GM19023 (cell line): ENCODE measurements at regions not wholly inside any gene's neighbourhood (a gene's known extent, or its start where the extent isn't known, plus 50 kb on each side); places are given as distances from the start of the nearest gene placed in this dataset.
"Not testable (repeated sequence)": the region's sequence is repeated elsewhere in the genome, so short reads cannot be mapped to it uniquely, and the experiment has no call there.

Source experiments
- ATAC-seq: cut with Tn5 transposase; IDR thresholded peaks from one replicate; pipeline ENCODE4 v1.9.1; 2021; ENCODE audit warnings: mild to moderate bottlenecking, moderate library complexity; ENCODE audit not compliant: unreplicated experiment

- ATAC-seq, result no peak
Measured at GRCh38 chr4:27119239-27119638, 258.6 kb downstream of the STIM2 start.

GRCh38 chr4:27121830-27122229, 261.2 kb downstream of the STIM2 start:
- no peak for ATAC-seq

GRCh38 chr4:27123123-27123768, 262.6 kb downstream of the STIM2 start:
- no peak for ATAC-seq

- no peak for ATAC-seq
Measured at GRCh38 chr4:27123769-27124124, 263.1 kb downstream of the STIM2 start.

- ATAC-seq, result not testable (repeated sequence)
Measured at GRCh38 chr4:27126895-27127294, 266.3 kb downstream of the STIM2 start.

GRCh38 chr4:27128443-27128842, 267.8 kb downstream of the STIM2 start:
- ATAC-seq, result no peak

- ATAC-seq, result no peak
Measured at GRCh38 chr4:27129871-27130366, 269.3 kb downstream of the STIM2 start.

- ATAC-seq, result no peak
Measured at GRCh38 chr4:27132497-27132896, 271.9 kb downstream of the STIM2 start.

- no peak for ATAC-seq
Measured at GRCh38 chr4:27140486-27140885, 279.8 kb downstream of the STIM2 start.

- ATAC-seq, result no peak
Measured at GRCh38 chr4:27141530-27141929, 280.9 kb downstream of the STIM2 start.

GRCh38 chr4:27142841-27143240, 282.2 kb downstream of the STIM2 start:
- ATAC-seq, result no peak

GRCh38 chr4:27145597-27145996, 285.0 kb downstream of the STIM2 start:
- ATAC-seq, result no peak

- no peak for ATAC-seq
Measured at GRCh38 chr4:27148211-27148895, 287.7 kb downstream of the STIM2 start.

- no peak for ATAC-seq
Measured at GRCh38 chr4:27149541-27150212, 289.0 kb downstream of the STIM2 start.

- no peak for ATAC-seq
Measured at GRCh38 chr4:27152703-27153102, 292.1 kb downstream of the STIM2 start.

GRCh38 chr4:27154706-27155105, 294.1 kb downstream of the STIM2 start:
- ATAC-seq, result no peak

GRCh38 chr4:27161191-27161590, 300.6 kb downstream of the STIM2 start:
- ATAC-seq, result no peak

GRCh38 chr4:27168783-27169182, 308.1 kb downstream of the STIM2 start:
- no peak for ATAC-seq

- no peak for ATAC-seq
Measured at GRCh38 chr4:27173280-27173679, 312.6 kb downstream of the STIM2 start.

- no peak for ATAC-seq
Measured at GRCh38 chr4:27176400-27176799, 315.8 kb downstream of the STIM2 start.

GRCh38 chr4:27176881-27177280, 316.2 kb downstream of the STIM2 start:
- ATAC-seq, result no peak

- ATAC-seq, result no peak
Measured at GRCh38 chr4:27178061-27178460, 317.4 kb downstream of the STIM2 start.
